ENCODE measurements at regions not wholly inside any gene's neighbourhood (a gene's known extent, or its start where the extent isn't known, plus 50 kb on each side); places are given as distances from the start of the nearest gene placed in this dataset.

GRCh38 chr1:34425046-34425445, 248.3 kb downstream of the C1orf94 start:
- TF ChIP-seq CTCF (IDR thresholded peaks at IDR 0.05; ENCODE audit: low read depth, low read length) (no peak), EZH2phosphoT487 (IDR thresholded peaks at IDR 0.05; ENCODE audit: low read depth) (no peak)

Measured in OCI-LY3 (cell line).